DND-41 (cell line): ENCODE measurements at regions not wholly inside any gene's neighbourhood (a gene's known extent, or its start where the extent isn't known, plus 50 kb on each side); places are given as distances from the start of the nearest gene placed in this dataset.

ENCODE experiments used
- CTCF ChIP-seq: IDR thresholded peaks from 2 replicates; pipeline ENCODE4 v1.5.1; 2012; ENCODE audit warnings: borderline replicate concordance, low read length, moderate library complexity, mild to moderate bottlenecking; ENCODE audit not compliant: poor library complexity, severe bottlenecking; ENCODE audit errors: extremely low read depth
- EZH2 ChIP-seq: IDR thresholded peaks from 3 replicates; pipeline ENCODE4 v1.6.1; 2012; ENCODE audit warnings: borderline replicate concordance, low read depth, mild to moderate bottlenecking, moderate library complexity, low read length, inconsistent platforms; ENCODE audit not compliant: severe bottlenecking

DNA sequence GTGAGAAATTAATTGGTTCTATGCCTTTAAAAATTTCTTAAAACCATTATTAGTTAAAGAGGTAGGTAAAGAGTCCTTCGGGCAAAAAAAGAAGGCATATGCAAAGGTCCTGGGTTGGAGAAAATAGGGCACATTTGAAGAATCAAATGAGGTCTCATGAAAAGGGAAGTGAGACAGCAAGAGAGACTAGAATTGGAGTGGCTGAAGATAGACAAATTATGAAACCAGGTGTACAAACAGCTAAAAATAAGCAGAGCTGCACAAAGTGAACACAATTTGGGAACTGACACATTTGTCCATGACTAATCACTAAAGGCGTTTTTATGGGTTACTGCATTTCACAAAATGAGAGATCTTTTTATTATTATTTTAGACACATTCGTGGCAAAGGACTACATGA, 581.2 kb downstream of the PYDC2 start:
- TF ChIP-seq CTCF, result no peak
- TF ChIP-seq EZH2, result no peak
